Neural progenitor cell (in vitro differentiated cells): ENCODE measurements at regions not wholly inside any gene's neighbourhood (a gene's known extent, or its start where the extent isn't known, plus 50 kb on each side); places are given as distances from the start of the nearest gene placed in this dataset.

ENCODE experiments used
- DNase-seq: peaks from one replicate; pipeline ENCODE4 v3.0.0-alpha.2; 2016; ENCODE audit warnings: low spot score
- H2AFZ ChIP-seq: fragments of 200-600 bp; sonication (generic); replicated peaks from 2 replicates; pipeline ENCODE4 v1.6.1; 2016; ENCODE audit warnings: antibody characterized with exemption
- H3F3A ChIP-seq: fragments of 200-600 bp; sonication (generic); 2 replicates; pipeline ENCODE4 v1.6.1; 2016; ENCODE audit warnings: antibody characterized with exemption, low read depth
- H3K27ac ChIP-seq: fragments of 200-600 bp; sonication (generic); 2 replicates; pipeline ENCODE4 v1.5.1; 2016; ENCODE audit warnings: mild to moderate bottlenecking
- H3K27me3 ChIP-seq: fragments of 200-600 bp; sonication (generic); 2 replicates; pipeline ENCODE4 v1.6.1; 2016; ENCODE audit warnings: mild to moderate bottlenecking, moderate library complexity
- H3K36me3 ChIP-seq: fragments of 200-600 bp; sonication (generic); 2 replicates; pipeline ENCODE4 v1.5.1; 2016
- H3K4me1 ChIP-seq: fragments of 200-600 bp; sonication (generic); 2 replicates; pipeline ENCODE4 v1.6.1; 2016; ENCODE audit warnings: mixed run types
- H3K4me2 ChIP-seq: fragments of 200-600 bp; sonication (generic); 2 replicates; pipeline ENCODE4 v1.6.1; 2016
- H3K4me3 ChIP-seq: fragments of 200-600 bp; sonication (generic); 2 replicates; pipeline ENCODE4 v1.5.1; 2016
- H3K79me2 ChIP-seq: fragments of 200-600 bp; sonication (generic); 2 replicates; pipeline ENCODE4 v1.6.1; 2016; ENCODE audit warnings: low read depth
- H3K9ac ChIP-seq: fragments of 200-600 bp; sonication (generic); 2 replicates; pipeline ENCODE4 v1.6.1; 2016
- H3K9me3 ChIP-seq: fragments of 200-600 bp; sonication (generic); 2 replicates; pipeline ENCODE4 v1.5.1; 2016; ENCODE audit warnings: low read depth
- H4K20me1 ChIP-seq: fragments of 200-600 bp; sonication (generic); 2 replicates; pipeline ENCODE4 v1.6.1; 2016; ENCODE audit warnings: low read depth
- H3K27ac Mint-ChIP-seq: 3 replicates; pipeline ENCODE4 v1.8.0; 2021; ENCODE audit warnings: mixed read lengths
- H3K27me3 Mint-ChIP-seq: 2 replicates; pipeline ENCODE4 v1.8.0; 2022; ENCODE audit warnings: low read depth, mild to moderate bottlenecking, inconsistent platforms, moderate library complexity, mixed read lengths; ENCODE audit not compliant: insufficient read depth
- H3K36me3 Mint-ChIP-seq: 3 replicates; pipeline ENCODE4 v1.8.0; 2021; ENCODE audit warnings: mixed read lengths
- H3K4me1 Mint-ChIP-seq: 3 replicates; pipeline ENCODE4 v1.8.0; 2021; ENCODE audit warnings: mixed read lengths
- H3K4me3 Mint-ChIP-seq: 3 replicates; pipeline ENCODE4 v1.8.0; 2021; ENCODE audit warnings: mild to moderate bottlenecking, moderate library complexity, mixed read lengths
- H3K9me3 Mint-ChIP-seq: 3 replicates; pipeline ENCODE4 v1.8.0; 2020; ENCODE audit warnings: mixed read lengths
- CTCF ChIP-seq: fragments of 200-600 bp; sonication (generic); IDR thresholded peaks from 2 replicates; pipeline ENCODE4 v1.5.1; 2017; ENCODE audit warnings: antibody characterized with exemption, mild to moderate bottlenecking
- EZH2 ChIP-seq: fragments of 200-600 bp; sonication (generic); IDR thresholded peaks from 2 replicates; pipeline ENCODE4 v1.6.1; 2017; ENCODE audit warnings: antibody characterized with exemption, mild to moderate bottlenecking, moderate library complexity
- EZH2phosphoT487 ChIP-seq: fragments of 200-600 bp; sonication (generic); IDR thresholded peaks from 2 replicates; pipeline ENCODE4 v1.6.1; 2017; ENCODE audit warnings: antibody characterized with exemption

GRCh38 chr14:28254768-28255167 lies 511.8 kb upstream of the FOXG1 start:
- H3K9ac ChIP-seq: no peak overlapping the region
- no peak overlapping the region for H3K4me2 ChIP-seq
- H3K27ac ChIP-seq: no peak overlapping the region
- H3F3A ChIP-seq: no peaks in the 10 kb centered on the region
- TF ChIP-seq CTCF (no peak), EZH2phosphoT487 (no peak), EZH2 (no peak)
- Mint-ChIP-seq H3K36me3 (no peaks in the 10 kb centered on the region), H3K27me3 (no peaks in the 10 kb centered on the region), H3K9me3 (peaks cover 2% of the 10 kb centered on the region), H3K4me3 (no peak overlapping the region), H3K4me1 (no peaks in the 10 kb centered on the region), H3K27ac (no peak overlapping the region)
- H3K9me3 ChIP-seq: no peaks in the 10 kb centered on the region
- H3K79me2 ChIP-seq: no peaks in the 10 kb centered on the region
- H3K4me1 ChIP-seq: no peaks in the 10 kb centered on the region
- no peak overlapping the region for H3K4me3 ChIP-seq
- no peaks in the 10 kb centered on the region for H4K20me1 ChIP-seq
- no peaks in the 10 kb centered on the region for H3K27me3 ChIP-seq
- no peak for DNase-seq
- no peaks in the 10 kb centered on the region for H3K36me3 ChIP-seq
- no peak overlapping the region for H2AFZ ChIP-seq

- H3K4me3 ChIP-seq: no peak overlapping the region
- TF ChIP-seq CTCF: no peak
- TF ChIP-seq EZH2: no peak
- TF ChIP-seq EZH2phosphoT487: no peak
These were observed 502.3 kb upstream of the FOXG1 start for GRCh38 chr14:28264306-28264705.

GRCh38 chr14:28272270-28272669 lies 494.3 kb upstream of the FOXG1 start:
- no peak overlapping the region for H2AFZ ChIP-seq
- no peaks in the 10 kb centered on the region for H3K36me3 Mint-ChIP-seq
- no peaks in the 10 kb centered on the region for H3K79me2 ChIP-seq
- no peaks in the 10 kb centered on the region for H3K4me1 ChIP-seq
- no peaks in the 10 kb centered on the region for H4K20me1 ChIP-seq
- no peaks in the 10 kb centered on the region for H3K9me3 ChIP-seq
- no peaks in the 10 kb centered on the region for H3F3A ChIP-seq
- peaks cover 4% of the 10 kb centered on the region for H3K9me3 Mint-ChIP-seq
- no peak for DNase-seq
- no peak overlapping the region for H3K4me3 Mint-ChIP-seq
- H3K27me3 ChIP-seq: no peaks in the 10 kb centered on the region
- H3K27me3 Mint-ChIP-seq: no peaks in the 10 kb centered on the region
- H3K36me3 ChIP-seq: no peaks in the 10 kb centered on the region
- H3K4me2 ChIP-seq: no peak overlapping the region
- TF ChIP-seq EZH2 (no peak), CTCF (no peak), EZH2phosphoT487 (no peak)
- H3K9ac ChIP-seq: no peak overlapping the region
- no peak overlapping the region for H3K4me3 ChIP-seq
- no peak overlapping the region for H3K27ac ChIP-seq
- no peak overlapping the region for H3K27ac Mint-ChIP-seq
- no peaks in the 10 kb centered on the region for H3K4me1 Mint-ChIP-seq

More at GRCh38 chr14:28264306-28264705, 502.3 kb upstream of the FOXG1 start:
- H3K36me3 Mint-ChIP-seq: no peaks in the 10 kb centered on the region
- H3K9ac ChIP-seq: no peak overlapping the region
- H3K27me3 Mint-ChIP-seq: no peaks in the 10 kb centered on the region
- H3K4me3 Mint-ChIP-seq: no peak overlapping the region
- H3K79me2 ChIP-seq: no peaks in the 10 kb centered on the region
- no peak for DNase-seq
- H3K27me3 ChIP-seq: no peaks in the 10 kb centered on the region
- no peaks in the 10 kb centered on the region for H3K9me3 Mint-ChIP-seq
- no peaks in the 10 kb centered on the region for H3K4me1 ChIP-seq
- H3K4me2 ChIP-seq: no peak overlapping the region
- H3F3A ChIP-seq: no peaks in the 10 kb centered on the region
- H3K27ac ChIP-seq: no peak overlapping the region
- no peaks in the 10 kb centered on the region for H3K9me3 ChIP-seq
- no peak overlapping the region for H2AFZ ChIP-seq
- no peaks in the 10 kb centered on the region for H3K36me3 ChIP-seq
- H4K20me1 ChIP-seq: no peaks in the 10 kb centered on the region
- H3K27ac Mint-ChIP-seq: no peak overlapping the region
- no peaks in the 10 kb centered on the region for H3K4me1 Mint-ChIP-seq

- Histone ChIP-seq H3K36me3 (no peaks in the 10 kb centered on the region), H3K27ac (no peak overlapping the region), H3K79me2 (no peaks in the 10 kb centered on the region), H3K9me3 (no peaks in the 10 kb centered on the region), H3K4me1 (no peaks in the 10 kb centered on the region), H3K4me3 (no peak overlapping the region), H3K27me3 (no peaks in the 10 kb centered on the region), H3F3A (no peaks in the 10 kb centered on the region), H3K4me2 (no peak overlapping the region), H3K9ac (no peak overlapping the region), H2AFZ (no peak overlapping the region), H4K20me1 (no peaks in the 10 kb centered on the region)
- TF ChIP-seq EZH2phosphoT487: no peak
- TF ChIP-seq EZH2: no peak
- TF ChIP-seq CTCF: no peak
- H3K27me3 Mint-ChIP-seq: no peaks in the 10 kb centered on the region
- no peak overlapping the region for H3K27ac Mint-ChIP-seq
- DNase-seq: no peak
- H3K4me1 Mint-ChIP-seq: no peaks in the 10 kb centered on the region
- H3K9me3 Mint-ChIP-seq: no peaks in the 10 kb centered on the region
- H3K4me3 Mint-ChIP-seq: no peak overlapping the region
- no peaks in the 10 kb centered on the region for H3K36me3 Mint-ChIP-seq
These were observed 486.1 kb upstream of the FOXG1 start for GRCh38 chr14:28280530-28280929.
